ENCODE measurements at regions not wholly inside any gene's neighbourhood (a gene's known extent, or its start where the extent isn't known, plus 50 kb on each side); places are given as distances from the start of the nearest gene placed in this dataset.

DNA sequence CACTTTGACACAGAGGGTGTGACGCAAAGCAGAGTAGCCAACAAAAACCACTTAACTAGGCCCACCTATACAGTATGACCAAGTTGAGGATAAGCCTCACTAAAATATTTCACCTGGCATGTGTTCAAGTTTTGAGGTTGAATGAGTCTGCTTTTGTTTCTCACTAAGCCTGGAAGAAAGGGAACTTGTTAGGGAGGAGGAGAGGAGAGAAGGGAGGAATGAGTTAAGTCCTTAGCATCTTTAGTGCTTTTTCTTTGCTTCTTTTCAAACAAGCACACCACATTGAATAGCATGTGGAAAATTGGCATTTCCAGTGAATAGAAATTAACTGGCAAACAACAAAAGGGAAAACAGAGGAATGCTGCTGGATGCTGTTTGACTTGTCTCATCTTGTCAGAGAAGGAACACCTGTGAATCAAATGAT, 461.9 kb downstream of the GJA1 start:
- no peak overlapping the region for H3K4me3 ChIP-seq (ENCODE audit: low read depth, low read length)
- peak; percentile 25 for DNase-seq (ENCODE audit: low read depth)
- TF ChIP-seq CTCF (IDR thresholded peaks at IDR 0.05; ENCODE audit: insufficient read depth, low read depth, low read length), result no peak

GRCh38 chr6:121901432-121901831, 466.0 kb downstream of the GJA1 start:
- H3K4me3 ChIP-seq (ENCODE audit: low read depth, low read length), result no peak overlapping the region
- no peak for TF ChIP-seq CTCF (IDR thresholded peaks at IDR 0.05; ENCODE audit: insufficient read depth, low read depth, low read length)
- DNase-seq (ENCODE audit: low read depth), result no peak

GRCh38 chr6:121904559-121904958, 469.1 kb downstream of the GJA1 start:
- no peak overlapping the region for H3K4me3 ChIP-seq (ENCODE audit: low read depth, low read length)
- no peak for TF ChIP-seq CTCF (IDR thresholded peaks at IDR 0.05; ENCODE audit: insufficient read depth, low read depth, low read length)
- no peak for DNase-seq (ENCODE audit: low read depth)

DNA sequence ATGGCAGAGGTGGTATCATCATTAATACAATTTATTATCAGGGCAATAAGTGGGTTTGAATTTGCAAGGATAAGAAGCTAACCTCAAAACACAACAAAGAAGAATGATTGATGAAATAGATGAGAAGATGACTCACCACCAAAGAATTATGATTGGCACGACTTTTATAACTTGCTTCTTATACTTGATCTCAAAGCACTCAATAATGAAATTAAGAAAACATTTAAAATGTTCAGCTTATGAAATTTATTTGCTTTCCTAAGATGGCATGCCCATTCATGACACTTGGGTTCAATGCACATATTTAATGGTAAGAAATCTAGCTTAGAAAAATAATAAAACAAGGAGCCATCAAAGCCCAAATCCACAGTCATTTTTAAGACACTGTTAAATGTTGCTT, 477.5 kb downstream of the GJA1 start:
- TF ChIP-seq CTCF (IDR thresholded peaks at IDR 0.05; ENCODE audit: insufficient read depth, low read depth, low read length), result no peak
- DNase-seq (ENCODE audit: low read depth), result no peak

DNA sequence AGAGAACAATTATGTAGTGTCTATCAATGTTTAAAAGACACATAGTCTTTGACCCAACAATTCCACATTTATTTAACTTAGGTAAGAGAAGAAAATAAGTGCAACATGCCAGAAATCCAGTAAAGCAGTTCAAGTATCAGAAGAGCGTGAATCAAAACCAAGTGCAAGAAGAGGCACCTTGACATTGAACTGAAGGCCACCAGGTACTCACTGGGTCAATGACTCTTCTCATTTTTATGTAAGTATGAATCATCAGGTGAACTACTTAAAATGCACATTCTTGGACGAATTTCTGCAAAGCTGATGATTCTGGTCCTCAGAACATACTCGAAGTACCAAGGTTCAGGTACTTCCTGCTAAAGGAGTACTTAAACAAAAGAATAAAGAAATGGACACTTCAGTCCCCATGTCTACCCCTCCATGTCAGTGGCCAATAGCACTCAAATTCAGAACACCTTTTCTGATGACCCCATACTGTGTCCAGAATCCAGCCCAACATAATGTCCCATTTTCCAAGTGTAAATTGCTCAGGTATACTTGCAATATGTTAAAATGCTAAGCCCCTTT, 481.9 kb downstream of the GJA1 start:
- no peak for DNase-seq (ENCODE audit: low read depth)
- no peak for TF ChIP-seq CTCF (IDR thresholded peaks at IDR 0.05; ENCODE audit: insufficient read depth, low read depth, low read length)
- H3K4me3 ChIP-seq (ENCODE audit: low read depth, low read length), result no peak overlapping the region

More for the DNA sequence above, 477.5 kb downstream of the GJA1 start:
- no peak overlapping the region for H3K4me3 ChIP-seq (ENCODE audit: low read depth, low read length)

- DNase-seq (ENCODE audit: low read depth), result no peak
- TF ChIP-seq CTCF (IDR thresholded peaks at IDR 0.05; ENCODE audit: insufficient read depth, low read depth, low read length), result no peak
- H3K4me3 ChIP-seq (ENCODE audit: low read depth, low read length), result no peak overlapping the region
These were observed 481.5 kb upstream of the HSF2 start for GRCh38 chr6:121917834-121918559.
